GM18517 (cell line): ENCODE measurements at regions not wholly inside any gene's neighbourhood (a gene's known extent, or its start where the extent isn't known, plus 50 kb on each side); places are given as distances from the start of the nearest gene placed in this dataset.
"Not testable (repeated sequence)": the region's sequence is repeated elsewhere in the genome, so short reads cannot be mapped to it uniquely, and the experiment has no call there.

ENCODE experiments used
- ATAC-seq: cut with Tn5 transposase; IDR thresholded peaks from one replicate; pipeline ENCODE4 v1.9.1; 2021; ENCODE audit warnings: mild to moderate bottlenecking, moderate library complexity; ENCODE audit not compliant: unreplicated experiment

GRCh38 chr12:97616946-97617345 lies 154.3 kb downstream of the RMST start:
- ATAC-seq = no peak

GRCh38 chr12:97628962-97629361 lies 166.4 kb downstream of the RMST start:
- no peak for ATAC-seq

- ATAC-seq = no peak
These were observed 166.8 kb downstream of the RMST start for GRCh38 chr12:97629382-97629781.

DNA sequence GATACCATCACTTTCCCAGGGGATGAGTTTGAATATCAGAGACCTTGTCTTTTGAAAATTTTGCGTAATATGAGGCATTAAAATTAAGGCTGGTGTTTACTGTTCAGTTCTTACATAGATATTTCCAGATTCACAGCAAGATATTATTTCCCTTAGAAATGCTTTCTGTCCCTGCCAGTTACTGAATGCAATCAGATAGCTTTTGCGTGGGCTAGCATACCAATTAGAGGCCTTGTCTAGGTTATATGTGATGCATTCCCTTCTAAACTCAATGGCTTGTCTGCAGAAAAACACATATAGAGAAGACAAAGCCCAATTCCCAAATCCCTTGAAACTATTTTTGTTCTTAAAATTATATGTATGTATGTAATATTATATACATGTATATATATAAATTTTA lies 167.8 kb downstream of the RMST start:
- no peak for ATAC-seq

DNA sequence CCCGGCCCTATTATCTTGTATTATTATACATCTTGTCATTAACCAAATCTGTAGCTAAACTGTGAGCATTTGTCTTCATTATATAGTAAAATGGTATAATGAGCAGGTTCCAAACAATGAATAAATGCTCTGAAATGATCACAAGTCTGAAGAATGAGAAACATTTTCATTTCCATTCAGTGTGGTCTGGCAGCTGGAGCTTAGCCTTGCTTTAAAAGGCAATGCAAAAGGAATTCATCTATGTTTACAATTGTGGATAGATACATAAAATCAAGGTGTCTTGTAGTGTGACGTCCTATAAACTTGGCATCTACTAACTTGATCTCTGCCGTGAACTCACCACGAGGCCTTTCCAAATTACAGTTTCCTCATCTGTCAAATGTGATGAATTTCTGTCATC lies 168.3 kb downstream of the RMST start:
- no peak for ATAC-seq

DNA sequence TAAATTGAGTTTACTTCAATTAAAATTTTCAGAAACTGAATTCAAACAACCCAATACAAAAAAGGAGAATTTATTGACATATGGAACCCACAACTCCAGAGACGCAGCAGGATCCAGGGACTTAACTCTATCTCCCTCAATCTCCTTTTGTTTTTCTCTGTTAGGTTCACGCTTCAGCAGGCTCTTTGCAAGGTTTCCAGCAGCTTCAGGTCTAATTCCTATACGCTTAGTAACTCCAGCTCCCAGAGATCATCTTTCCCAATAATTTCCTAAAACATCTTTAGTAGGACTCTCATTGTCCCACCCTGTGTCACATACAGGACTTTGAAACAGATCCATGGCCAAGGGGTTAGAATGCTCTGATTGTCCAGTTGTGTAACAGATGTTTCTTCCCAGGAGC lies 175.2 kb downstream of the RMST start:
- ATAC-seq = no peak

- no peak for ATAC-seq
These were observed 176.1 kb downstream of the RMST start for GRCh38 chr12:97638739-97639138.

DNA sequence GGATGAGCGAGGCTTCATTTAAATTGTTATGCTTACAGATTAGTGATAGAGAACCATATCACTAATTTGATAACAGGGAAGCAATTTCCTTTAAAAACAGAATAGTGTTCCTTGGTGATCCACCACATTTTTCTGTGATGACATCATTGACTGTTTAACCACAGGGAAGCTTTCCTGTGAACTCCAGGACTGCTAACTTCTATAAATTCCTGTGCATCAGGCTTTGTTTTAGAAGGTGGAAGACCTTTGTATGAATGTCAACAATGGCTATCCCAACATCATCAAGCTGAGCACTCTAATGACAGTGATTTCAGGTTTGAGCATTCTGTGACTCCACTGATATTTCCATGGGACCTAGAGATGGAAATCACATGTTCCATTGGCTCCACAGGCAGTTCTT lies 177.1 kb downstream of the RMST start:
- no peak for ATAC-seq

GRCh38 chr12:97640826-97641225 lies 178.2 kb downstream of the RMST start:
- no peak for ATAC-seq

- ATAC-seq = no peak
These were observed 180.3 kb downstream of the RMST start for GRCh38 chr12:97642911-97643310.

DNA sequence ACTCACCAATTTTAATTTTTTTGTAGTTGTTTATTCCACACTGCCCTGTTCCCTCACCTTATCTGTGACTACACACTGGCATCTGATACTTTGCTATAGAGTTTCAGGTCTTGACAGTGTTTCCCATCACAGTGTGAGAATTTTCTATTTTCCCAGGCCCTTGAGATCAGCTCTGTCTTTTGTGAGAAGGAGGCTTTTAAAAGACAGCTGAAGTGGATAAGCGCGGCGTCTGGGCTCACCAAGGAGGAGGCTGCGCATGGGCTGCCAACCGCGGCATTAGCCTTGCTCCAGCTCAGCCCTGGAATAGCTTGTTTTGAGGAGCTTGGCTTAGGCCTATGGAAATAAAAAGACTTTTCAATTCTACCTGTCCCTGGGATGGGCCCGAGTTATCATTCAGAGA lies 181.3 kb downstream of the RMST start:
- no peak for ATAC-seq

DNA sequence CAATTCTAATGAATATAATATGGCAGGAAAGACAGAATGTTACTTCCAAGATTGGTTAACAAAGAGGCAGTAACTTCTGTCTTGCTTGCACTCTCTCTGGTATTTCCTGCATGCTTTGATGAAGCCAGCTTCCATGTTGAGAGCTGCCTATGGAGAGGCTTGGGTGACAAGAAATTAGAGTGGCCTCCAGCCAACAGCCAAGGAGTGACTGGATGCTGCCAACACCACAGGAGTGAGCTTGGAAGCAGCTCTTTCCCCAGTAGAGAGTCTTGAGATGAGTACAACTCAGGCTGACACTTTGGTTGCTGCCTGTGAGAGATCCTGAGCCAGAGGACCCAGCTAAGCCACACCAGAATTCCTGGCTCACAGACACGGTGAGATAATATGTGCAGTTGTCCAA lies 183.1 kb downstream of the RMST start:
- no peak for ATAC-seq

- ATAC-seq = no peak
These were observed 184.5 kb downstream of the RMST start for GRCh38 chr12:97647142-97647541.

GRCh38 chr12:97650242-97650641 lies 187.6 kb downstream of the RMST start:
- ATAC-seq = no peak

- ATAC-seq = not testable (repeated sequence)
These were observed 193.9 kb downstream of the RMST start for GRCh38 chr12:97656548-97656947.

- no peak for ATAC-seq
These were observed 196.7 kb downstream of the RMST start for GRCh38 chr12:97659117-97659880.

DNA sequence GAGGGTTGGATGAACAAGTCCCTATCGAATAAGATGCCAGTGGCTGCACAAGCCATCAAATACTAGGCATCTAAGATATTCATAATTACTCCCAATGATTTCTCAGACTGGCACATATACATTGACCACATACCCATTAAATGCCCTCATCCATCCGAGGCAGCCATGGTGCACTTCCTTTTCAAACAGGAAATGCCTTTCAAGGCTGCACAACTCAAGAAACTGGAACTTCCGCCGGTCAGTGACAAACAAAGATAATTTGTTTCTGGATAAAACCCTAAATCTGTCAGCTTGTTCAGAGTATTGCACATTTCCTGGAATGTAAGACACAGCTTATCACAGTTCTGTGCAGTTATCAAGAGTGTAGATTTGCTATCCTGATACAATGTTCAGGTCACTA lies 203.7 kb downstream of the RMST start:
- no peak for ATAC-seq

DNA sequence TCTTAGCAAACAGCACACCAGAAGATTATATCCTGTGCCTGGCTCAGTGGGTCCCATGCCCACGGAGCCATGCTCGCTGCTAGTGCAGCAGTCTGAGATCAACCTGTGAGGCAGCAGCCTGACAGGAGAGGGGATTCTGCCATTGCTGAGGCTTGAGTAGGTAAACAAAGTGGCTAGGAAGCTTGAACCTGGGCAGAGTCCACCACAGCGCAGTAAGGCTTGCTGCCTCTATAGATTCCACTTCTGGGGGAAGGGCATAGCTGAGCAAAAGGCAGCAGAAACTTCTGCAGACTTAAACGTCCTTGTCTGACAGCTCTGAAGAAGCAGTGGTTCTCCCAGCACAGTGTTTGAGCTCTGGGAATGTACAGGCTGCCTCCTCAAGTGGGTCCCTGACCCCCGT lies 210.3 kb downstream of the RMST start:
- no peak for ATAC-seq

GRCh38 chr12:97680751-97681150 lies 218.1 kb downstream of the RMST start:
- ATAC-seq = no peak

- ATAC-seq = peak; percentile 94
These were observed 219.3 kb downstream of the RMST start for GRCh38 chr12:97681612-97682504.

GRCh38 chr12:97685360-97685759 lies 222.8 kb downstream of the RMST start:
- no peak for ATAC-seq

DNA sequence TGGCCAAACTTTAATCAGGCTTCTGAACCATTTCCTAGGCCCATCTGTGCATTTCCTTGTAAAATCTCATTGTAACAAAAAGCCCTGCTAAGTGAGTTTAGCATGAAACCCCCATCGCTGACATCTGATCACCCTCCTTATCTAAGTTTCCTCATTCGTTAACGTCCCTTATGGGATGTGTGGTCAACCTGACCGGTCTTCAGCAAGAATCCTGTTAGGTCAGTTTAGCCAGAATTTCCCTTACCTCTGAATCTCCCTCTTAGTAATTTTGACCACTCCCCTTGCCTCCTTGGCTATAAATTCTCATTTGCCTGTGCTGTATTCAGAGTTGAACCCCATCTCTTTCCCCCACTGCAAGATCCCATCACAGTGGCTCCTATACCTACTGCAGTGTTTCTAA lies 239.3 kb downstream of the RMST start:
- no peak for ATAC-seq
